HG03039 (cell line): ENCODE measurements at regions not wholly inside any gene's neighbourhood (a gene's known extent, or its start where the extent isn't known, plus 50 kb on each side); places are given as distances from the start of the nearest gene placed in this dataset.

ENCODE experiments used
- ATAC-seq: cut with Tn5 transposase; IDR thresholded peaks from one replicate; pipeline ENCODE4 v1.9.1; 2021; ENCODE audit warnings: mild to moderate bottlenecking, moderate library complexity; ENCODE audit not compliant: unreplicated experiment

DNA sequence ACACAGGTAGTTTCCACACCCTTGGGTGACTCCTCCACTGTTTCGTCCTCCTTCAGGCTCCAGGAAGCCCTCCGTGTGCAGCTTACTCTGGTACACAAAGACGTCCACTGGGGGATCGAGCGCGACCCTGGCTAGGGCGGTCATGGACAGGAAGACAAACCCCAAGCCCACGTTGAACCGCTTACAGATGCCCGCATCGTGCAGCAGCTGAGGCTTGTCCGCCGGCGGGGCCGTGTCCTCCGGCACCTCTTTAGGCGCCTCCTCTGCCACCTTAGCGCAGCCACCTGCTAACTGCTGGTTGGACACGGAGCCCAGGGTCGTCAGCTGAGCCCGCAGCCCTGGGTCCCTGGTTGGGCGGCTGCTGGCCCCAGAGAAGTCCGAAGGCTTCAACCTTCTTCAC lies 309.0 kb upstream of the BTBD3 start:
- no peak for ATAC-seq

DNA sequence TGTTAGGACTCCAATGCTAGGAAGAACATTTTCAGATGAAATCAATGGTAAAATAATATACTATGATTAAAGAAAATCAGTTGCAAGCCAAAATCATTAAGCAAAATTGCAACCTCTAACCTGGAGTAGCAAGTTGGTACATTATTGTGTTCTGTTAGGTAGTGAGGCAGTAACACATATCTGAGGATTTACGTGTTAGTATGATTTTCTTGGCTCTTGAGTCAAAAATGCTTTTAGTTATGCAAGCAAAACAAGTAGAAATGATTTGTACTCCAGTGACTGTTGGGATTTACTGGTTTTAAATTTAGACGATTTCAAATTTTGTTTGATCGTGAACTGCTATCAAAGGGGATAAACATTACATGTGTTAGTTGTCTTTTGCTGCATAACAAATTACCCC lies 293.0 kb upstream of the BTBD3 start:
- no peak for ATAC-seq

DNA sequence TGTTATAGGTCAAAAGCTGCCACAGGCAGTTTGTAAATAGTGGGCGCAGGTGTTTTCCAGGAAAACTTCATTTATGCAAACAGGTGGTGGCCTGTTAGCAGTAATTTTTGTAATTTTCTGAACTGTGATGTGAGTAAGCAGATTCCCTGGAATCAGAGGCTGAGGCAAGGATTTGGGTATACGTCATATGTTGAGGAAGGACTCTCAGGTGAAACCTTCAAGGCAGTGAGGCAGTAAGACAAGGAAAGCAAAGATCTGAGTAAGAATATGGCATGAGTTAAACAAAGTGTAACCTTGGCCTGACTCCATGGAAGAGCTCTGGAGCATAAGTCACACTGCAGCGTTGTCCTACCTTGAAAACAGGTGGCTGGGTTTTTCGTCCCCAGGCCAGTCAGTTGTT lies 291.1 kb upstream of the BTBD3 start:
- no peak for ATAC-seq

- ATAC-seq: no peak
These were observed 274.8 kb upstream of the BTBD3 start for GRCh38 chr20:11642866-11643265.

GRCh38 chr20:11646359-11646758 lies 271.3 kb upstream of the BTBD3 start:
- ATAC-seq: no peak

GRCh38 chr20:11650566-11650965 lies 267.1 kb upstream of the BTBD3 start:
- no peak for ATAC-seq

DNA sequence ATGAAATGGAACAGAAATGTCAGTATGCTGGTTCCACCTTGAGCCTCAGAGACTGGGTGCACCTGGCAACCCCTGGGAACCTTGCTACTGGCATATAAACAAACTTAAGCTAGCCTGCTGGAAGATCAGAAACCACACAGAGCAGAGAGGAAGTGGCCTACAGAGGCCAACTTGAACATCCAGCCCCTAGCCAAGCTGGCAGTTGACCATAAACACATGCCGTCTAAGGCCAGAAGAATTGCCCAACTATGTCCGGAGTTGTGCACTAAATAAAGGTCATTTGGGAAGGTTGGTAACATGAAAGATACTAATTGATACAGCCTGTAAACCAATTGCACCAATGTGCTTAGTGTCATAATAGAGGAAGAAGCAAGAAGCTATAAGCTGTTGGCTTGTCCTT lies 266.6 kb upstream of the BTBD3 start:
- ATAC-seq: no peak

DNA sequence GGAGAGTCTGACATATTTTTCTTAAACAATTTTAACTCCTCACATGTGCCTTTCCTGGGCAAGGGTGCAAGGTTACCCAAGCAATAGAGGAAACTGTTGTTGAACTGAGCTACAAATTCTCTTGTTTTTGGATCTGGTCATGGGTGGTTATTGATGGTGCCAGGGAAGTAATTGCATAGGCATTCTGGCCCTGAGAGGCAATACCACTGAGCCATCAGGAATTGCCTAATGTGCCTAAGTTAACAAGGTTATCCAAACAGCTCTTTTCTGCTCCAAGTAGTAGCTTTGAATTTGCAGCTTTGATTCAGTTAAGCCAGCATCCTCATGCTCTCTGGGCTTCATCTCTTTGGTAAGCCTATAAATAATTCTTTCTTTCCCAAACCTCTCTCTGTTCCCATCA lies 266.0 kb upstream of the BTBD3 start:
- no peak for ATAC-seq

DNA sequence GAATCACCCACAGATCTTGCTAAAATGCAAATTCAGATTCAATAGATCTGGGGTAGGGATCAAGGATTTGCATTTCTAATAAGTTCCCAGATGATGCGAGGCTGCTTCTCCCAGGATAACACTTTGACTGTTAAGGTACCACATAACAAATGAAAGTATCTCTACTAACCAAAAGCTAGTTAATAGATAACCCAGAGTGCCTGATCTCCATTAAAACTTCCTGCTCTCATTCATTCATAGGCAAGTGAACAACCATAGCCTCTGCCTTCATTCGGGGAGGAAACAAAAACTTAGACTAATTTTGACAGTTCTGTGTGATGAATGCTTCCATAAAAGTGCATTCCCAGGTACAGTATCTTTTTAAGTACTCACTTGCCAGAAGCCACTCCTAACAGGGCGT lies 265.6 kb upstream of the BTBD3 start:
- ATAC-seq: no peak

- ATAC-seq: no peak
These were observed 262.9 kb upstream of the BTBD3 start for GRCh38 chr20:11654766-11655165.

- no peak for ATAC-seq
These were observed 257.0 kb upstream of the BTBD3 start for GRCh38 chr20:11660673-11661072.

DNA sequence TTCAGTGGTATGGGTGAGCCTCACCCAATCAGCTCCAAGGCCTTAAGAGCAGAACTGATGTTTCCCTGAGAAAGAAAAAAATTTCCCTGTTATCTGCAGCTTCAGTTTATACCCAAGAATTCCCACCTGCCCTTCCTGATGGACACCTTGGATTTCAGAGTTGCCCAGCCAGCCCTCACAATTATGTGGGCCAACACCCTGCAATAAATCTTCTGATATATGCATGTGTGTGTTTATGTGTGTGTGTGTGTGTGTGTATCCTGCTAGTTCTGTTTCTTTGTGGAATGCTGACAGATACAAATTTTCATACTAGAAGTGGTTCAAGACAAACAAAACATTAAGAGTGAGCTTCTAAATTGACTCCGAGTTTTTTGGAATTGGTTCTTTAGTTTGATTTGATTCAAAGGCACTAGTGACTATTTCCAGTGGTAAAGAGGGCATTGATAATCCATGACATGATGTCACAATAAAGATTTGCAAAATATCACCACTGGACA lies 246.6 kb upstream of the BTBD3 start:
- ATAC-seq: no peak

DNA sequence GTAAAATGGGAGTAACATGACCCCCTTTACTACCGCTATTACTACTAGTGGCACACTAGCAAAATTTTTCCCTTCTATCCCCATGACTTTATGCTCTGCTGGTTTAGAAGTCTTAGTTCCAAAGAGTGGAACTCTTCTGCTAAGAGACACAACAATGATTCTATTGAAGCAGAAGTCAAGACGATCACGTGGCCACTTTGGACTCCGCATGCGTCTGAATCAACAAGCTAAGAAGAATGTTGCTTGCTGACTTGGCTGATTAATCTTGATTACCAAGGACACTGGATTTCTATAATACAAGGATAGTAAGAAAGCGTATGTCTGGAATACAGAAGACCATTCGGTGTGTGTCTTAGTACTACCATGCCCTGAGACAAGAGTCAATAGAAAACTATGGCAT lies 244.7 kb upstream of the BTBD3 start:
- ATAC-seq: no peak

- ATAC-seq: no peak
These were observed 241.6 kb upstream of the BTBD3 start for GRCh38 chr20:11675920-11676629.

DNA sequence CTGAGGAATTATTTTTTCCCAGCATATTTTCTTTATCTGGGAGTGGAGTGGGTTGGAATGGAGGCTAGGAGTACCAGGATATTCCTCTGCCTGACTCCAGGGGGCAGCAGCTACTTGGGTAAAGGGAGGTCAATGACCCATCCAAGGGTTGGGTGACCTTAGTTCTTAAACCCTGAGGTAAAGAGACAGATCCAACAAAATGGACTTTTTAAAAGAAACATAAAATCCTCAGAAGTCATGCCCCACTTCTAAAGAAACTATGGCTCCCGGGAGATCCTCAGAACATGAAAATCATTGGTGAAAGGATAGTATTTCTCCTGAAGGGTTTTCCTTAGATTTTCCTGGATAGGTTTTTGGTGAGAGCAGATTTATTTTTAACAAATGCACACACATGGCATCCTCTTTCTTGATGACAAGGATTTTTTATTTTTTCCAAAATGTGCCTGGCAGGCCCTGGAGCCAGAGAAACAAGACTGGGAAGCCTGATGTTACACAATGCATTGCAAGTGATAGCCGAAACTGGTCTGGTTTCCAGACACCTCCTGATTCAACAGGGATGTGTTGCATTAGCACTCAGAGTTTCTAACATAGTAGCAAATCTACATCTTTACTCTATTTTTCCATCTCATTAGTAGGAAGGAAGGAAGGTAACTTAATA lies 240.9 kb upstream of the BTBD3 start:
- ATAC-seq: no peak

- ATAC-seq: no peak
These were observed 240.3 kb upstream of the BTBD3 start for GRCh38 chr20:11677428-11677827.

DNA sequence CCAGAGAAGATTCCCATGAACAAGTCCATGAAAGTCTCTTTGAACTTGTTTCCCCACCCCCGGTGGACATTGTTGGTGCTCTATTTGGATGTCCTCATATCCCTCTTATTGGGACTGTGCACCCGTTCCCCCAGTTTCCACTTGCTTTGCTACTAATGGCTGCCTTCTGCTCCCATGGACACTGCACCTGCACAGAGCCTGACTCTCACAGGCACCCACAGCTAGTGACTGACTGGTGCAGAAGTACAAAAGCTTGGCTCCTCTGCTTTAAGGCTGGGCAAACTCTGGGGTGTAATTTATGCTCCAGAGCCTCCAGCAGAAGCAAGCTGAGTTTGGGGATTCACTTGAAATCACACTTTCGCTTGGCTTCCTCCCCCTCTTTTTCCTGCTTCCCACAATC lies 239.9 kb upstream of the BTBD3 start:
- no peak for ATAC-seq

- ATAC-seq: no peak
These were observed 235.4 kb upstream of the BTBD3 start for GRCh38 chr20:11682285-11682684.

- no peak for ATAC-seq
These were observed 231.5 kb upstream of the BTBD3 start for GRCh38 chr20:11686195-11686594.

GRCh38 chr20:11686820-11687543 lies 230.7 kb upstream of the BTBD3 start:
- no peak for ATAC-seq

DNA sequence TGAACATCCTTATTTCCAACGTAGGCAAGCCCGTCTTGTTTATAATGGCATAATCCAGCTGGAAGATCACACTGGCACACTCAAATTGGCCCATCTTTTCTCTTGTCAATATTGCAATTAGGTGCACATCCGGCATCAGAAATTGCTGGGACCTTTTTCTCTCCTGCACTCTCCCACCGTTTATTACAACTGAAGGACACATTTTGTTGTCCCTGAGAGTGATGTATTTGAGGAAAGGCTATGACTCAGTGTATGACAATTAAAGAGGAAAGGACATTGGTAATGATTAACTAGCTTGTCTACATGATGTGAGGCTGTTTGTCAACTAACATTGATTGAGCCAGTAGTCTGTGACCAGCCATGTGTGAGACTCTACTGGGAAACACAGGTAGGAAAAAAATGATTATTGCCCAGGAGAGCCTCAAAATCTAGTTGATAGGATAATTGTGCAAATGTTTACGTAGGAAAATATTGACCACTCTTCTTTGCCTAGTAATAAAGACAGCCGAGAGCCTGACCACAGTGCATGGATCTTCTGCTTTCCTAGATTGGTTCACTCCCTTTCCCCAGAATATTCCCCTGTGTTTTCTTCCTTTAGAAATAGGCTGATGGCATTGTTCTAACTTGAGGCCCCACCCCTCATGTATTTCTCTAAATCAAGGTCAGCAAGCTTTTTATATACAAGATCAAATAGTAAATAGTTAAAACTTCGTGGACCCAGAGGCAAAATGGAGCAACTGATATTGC lies 230.0 kb upstream of the BTBD3 start:
- no peak for ATAC-seq
